ENCODE measurements at regions not wholly inside any gene's neighbourhood (a gene's known extent, or its start where the extent isn't known, plus 50 kb on each side); places are given as distances from the start of the nearest gene placed in this dataset.

DNA sequence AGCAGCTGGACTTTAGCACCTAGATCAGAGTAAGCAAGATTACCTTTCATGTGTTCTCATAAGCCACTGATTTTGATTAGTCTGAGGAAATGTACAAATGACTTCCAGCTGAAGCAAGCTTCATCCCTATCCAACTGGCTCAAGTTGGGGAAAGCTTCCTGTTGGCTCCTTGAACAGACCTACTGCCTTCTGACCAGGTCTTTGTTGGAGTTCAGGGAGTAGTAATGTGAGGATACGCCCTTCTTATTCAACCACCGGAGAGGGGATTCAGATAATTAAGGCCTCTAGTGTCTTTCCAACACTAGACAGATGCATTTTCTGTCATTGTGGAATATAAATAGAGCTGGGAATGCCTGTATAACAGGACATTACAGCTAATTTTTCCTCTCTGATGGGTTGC, 268.9 kb downstream of the TGFB2 start:
- no peaks in the 10 kb centered on the region for H3K9me3 Mint-ChIP-seq
- H3K27ac Mint-ChIP-seq: no peak overlapping the region
- H3K4me3 Mint-ChIP-seq: no peak overlapping the region
- no peaks in the 10 kb centered on the region for H3K27me3 Mint-ChIP-seq (ENCODE audit: low read depth)
- DNase-seq (ENCODE audit: low spot score): no peak
- no peaks in the 10 kb centered on the region for H3K36me3 Mint-ChIP-seq (ENCODE audit: low read depth)
- H3K4me1 Mint-ChIP-seq (ENCODE audit: low read depth): no peaks in the 10 kb centered on the region

DNA sequence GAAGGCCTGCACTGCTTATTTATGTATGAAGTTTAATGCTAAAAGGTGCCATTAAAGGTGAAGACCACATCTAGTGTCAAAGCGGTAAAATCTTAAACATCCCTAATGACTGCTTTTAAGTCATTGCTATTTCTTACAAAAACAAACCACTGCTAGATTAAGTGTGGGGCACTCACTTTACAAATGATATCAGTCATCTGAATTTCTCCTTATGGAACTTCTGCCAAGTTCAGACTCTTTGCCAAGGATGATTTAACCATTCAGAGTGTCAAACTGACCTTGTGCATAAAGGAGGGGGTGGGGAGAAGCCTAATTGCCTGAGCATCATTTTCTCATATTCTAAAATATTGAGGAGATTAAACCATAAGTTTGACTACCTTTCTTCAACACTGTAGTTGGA, 271.5 kb downstream of the TGFB2 start:
- H3K27me3 Mint-ChIP-seq (ENCODE audit: low read depth): no peaks in the 10 kb centered on the region
- H3K9me3 Mint-ChIP-seq: no peaks in the 10 kb centered on the region
- H3K4me3 Mint-ChIP-seq: no peak overlapping the region
- DNase-seq (ENCODE audit: low spot score): no peak
- no peaks in the 10 kb centered on the region for H3K4me1 Mint-ChIP-seq (ENCODE audit: low read depth)
- no peak overlapping the region for H3K27ac Mint-ChIP-seq
- no peaks in the 10 kb centered on the region for H3K36me3 Mint-ChIP-seq (ENCODE audit: low read depth)

DNA sequence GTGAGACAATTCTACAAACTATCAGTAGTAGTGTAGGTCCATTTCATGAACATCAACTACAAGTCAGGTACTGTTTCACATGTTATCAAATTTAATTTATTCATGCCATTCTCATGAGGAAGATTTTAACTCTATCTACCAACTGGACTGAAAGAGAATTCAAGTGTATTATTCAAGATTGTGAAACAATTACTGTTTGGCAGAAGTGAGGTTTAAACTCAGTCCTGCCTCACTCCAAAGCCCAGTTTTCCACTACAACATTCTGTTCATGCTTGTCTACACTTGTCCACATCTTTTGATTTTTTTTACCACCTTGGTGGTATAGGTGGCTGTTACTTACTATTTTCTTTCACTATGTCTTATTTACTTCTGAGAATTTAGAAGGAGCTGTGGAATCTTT, 272.9 kb downstream of the TGFB2 start:
- Mint-ChIP-seq H3K27ac (no peak overlapping the region), H3K36me3 (ENCODE audit: low read depth) (no peaks in the 10 kb centered on the region), H3K4me1 (ENCODE audit: low read depth) (no peaks in the 10 kb centered on the region), H3K27me3 (ENCODE audit: low read depth) (no peaks in the 10 kb centered on the region), H3K4me3 (no peak overlapping the region), H3K9me3 (no peaks in the 10 kb centered on the region)
- no peak for DNase-seq (ENCODE audit: low spot score)

DNA sequence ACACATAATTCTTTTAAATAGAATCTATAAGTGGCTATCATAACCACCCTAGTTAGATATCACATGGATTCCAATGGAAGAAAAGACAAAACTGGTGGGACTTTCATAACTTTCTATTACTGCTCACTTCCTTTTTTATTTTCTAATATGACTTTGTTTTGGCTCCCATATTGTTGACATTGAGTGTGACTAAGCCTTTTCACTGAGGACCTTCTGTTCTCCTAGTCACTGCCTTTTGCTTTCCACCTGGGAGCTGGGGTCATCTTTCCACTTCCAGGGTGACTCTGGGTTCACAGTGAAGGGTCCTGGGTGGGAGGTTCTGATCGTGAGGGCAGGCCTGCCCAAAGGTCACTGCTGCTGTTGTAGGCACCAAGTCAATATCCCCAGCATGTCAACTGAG, 275.8 kb downstream of the TGFB2 start:
- Mint-ChIP-seq H3K36me3 (ENCODE audit: low read depth) (no peaks in the 10 kb centered on the region), H3K27ac (no peak overlapping the region), H3K4me1 (ENCODE audit: low read depth) (no peaks in the 10 kb centered on the region), H3K27me3 (ENCODE audit: low read depth) (no peaks in the 10 kb centered on the region), H3K9me3 (no peaks in the 10 kb centered on the region), H3K4me3 (no peak overlapping the region)
- no peak for DNase-seq (ENCODE audit: low spot score)

DNA sequence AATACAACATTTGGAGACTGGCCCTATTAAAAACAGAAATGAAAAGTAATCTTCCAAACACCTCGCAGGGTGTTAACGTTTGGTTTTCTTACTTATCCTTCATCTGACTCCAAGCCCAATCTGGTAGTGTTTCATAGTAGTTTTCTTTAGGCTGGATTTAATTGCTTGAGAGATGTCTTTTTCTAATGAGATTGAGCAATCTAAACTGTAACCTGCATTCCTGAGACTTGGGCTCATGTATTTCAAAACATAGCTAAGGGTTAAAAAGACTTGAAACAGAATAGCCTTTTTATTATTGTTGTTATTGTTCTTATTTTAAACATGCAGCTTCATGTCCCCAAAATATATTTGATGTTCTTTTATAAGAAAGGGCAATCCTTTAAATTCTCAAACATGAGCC, 278.9 kb downstream of the TGFB2 start:
- H3K9me3 Mint-ChIP-seq: peaks cover 12% of the 10 kb centered on the region
- DNase-seq (ENCODE audit: low spot score): no peak
- H3K4me3 Mint-ChIP-seq: no peak overlapping the region
- H3K36me3 Mint-ChIP-seq (ENCODE audit: low read depth): no peaks in the 10 kb centered on the region
- H3K27me3 Mint-ChIP-seq (ENCODE audit: low read depth): no peaks in the 10 kb centered on the region
- H3K27ac Mint-ChIP-seq: no peak overlapping the region
- H3K4me1 Mint-ChIP-seq (ENCODE audit: low read depth): no peaks in the 10 kb centered on the region

DNA sequence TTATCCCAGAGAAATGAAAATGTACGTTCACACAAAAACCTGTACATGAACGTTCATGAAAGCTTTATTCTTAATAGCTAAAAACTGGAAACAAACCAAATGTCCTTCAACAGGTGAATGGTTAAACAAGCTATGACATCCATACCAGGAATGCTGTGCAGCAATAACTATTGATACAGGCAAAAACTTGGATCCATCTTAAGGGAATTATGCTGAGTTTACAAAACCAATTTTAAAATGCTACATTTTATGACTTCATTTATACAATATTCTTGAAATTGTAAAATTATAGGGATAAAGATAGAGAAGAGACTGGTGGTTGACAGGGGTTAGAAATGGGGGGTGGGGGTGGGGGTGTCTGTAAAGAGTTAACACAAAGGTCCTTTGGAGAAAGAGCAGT, 280.3 kb downstream of the TGFB2 start:
- DNase-seq (ENCODE audit: low spot score): no peak
- H3K4me3 Mint-ChIP-seq: no peak overlapping the region
- no peaks in the 10 kb centered on the region for H3K36me3 Mint-ChIP-seq (ENCODE audit: low read depth)
- H3K9me3 Mint-ChIP-seq: peaks cover 20% of the 10 kb centered on the region
- no peaks in the 10 kb centered on the region for H3K4me1 Mint-ChIP-seq (ENCODE audit: low read depth)
- H3K27me3 Mint-ChIP-seq (ENCODE audit: low read depth): no peaks in the 10 kb centered on the region
- H3K27ac Mint-ChIP-seq: no peak overlapping the region

DNA sequence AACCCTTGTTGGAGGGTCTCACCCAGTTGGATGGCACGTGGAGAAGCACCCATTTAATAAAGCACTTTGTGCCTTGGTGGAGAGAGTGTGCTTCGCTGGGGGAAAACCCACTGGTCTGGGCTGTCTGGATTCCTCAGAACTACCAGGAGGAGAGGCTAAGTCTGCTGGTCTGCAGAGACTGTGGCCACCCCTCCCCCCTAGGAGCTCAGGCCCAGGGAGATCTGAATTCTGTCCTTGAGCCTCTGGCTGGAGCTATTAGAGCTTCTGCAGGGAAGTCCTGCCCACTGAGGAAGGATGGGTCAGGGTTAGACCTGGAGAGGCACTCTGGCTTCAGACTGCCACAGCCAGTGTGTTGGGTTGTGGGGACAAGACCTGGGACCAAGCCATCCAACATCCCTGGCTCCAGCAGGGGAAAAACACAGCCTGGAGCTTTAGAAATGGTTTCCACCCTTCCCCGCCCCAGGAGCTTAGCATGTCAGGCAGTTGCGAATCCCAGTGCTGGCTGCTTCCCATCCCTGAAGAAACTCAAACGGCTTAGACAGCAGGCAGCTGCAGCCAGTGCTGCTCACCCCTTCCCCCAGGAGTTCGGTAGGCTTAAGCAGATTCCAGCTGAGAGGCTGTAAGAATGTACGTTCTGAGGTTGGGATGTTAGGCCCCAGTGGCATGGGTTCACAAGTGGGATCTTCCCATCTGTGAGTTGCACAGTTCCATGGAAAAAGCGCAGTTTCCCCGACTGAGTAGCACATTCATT, 288.3 kb downstream of the TGFB2 start:
- no peak for DNase-seq (ENCODE audit: low spot score)
- no peaks in the 10 kb centered on the region for H3K36me3 Mint-ChIP-seq (ENCODE audit: low read depth)
- no peak overlapping the region for H3K27ac Mint-ChIP-seq
- H3K4me3 Mint-ChIP-seq: no peak overlapping the region
- peaks cover 29% of the 10 kb centered on the region for H3K9me3 Mint-ChIP-seq
- H3K4me1 Mint-ChIP-seq (ENCODE audit: low read depth): no peaks in the 10 kb centered on the region
- H3K27me3 Mint-ChIP-seq (ENCODE audit: low read depth): no peaks in the 10 kb centered on the region

DNA sequence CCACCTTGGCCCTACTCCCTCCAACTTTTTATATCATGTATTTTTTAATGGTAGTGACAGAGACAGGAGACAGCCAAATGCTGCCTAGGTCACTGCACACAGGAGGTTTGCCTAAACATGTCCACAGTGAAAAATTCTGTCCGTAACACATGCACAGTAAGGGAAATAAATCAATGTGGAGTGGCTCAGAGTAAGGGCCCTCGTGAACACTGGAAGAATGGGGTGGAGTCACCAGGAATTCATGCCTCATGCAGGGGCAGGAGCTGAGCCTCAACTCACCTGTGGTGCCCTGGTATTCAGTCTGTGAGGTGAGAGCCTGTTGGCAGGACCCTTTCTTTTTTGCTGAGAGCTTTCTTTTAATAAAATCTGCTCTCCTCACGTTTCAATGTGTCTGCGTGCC, 289.1 kb downstream of the TGFB2 start:
- Mint-ChIP-seq H3K27ac (no peak overlapping the region), H3K4me3 (no peak overlapping the region), H3K36me3 (ENCODE audit: low read depth) (no peaks in the 10 kb centered on the region), H3K4me1 (ENCODE audit: low read depth) (no peaks in the 10 kb centered on the region), H3K9me3 (peaks cover 22% of the 10 kb centered on the region), H3K27me3 (ENCODE audit: low read depth) (no peaks in the 10 kb centered on the region)
- DNase-seq (ENCODE audit: low spot score): no peak

DNA sequence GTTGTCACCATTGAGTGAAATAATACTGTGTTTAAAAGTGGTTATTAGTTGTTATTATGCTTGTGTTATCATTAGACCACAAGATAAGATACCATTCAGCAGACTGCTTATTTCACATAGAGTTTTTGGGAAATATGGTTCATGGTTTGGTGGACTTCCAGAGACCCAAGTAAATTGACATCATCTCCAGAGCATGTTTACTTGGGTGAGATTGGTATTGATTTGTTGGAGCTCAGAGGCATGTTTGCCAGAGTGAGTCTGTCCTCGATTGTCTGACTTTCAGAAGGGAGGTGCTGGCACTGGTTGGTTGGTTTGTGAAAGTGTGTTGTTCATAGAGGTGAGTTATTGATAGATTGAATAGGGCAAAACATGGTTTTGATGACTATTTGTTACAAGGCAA, 291.4 kb downstream of the TGFB2 start:
- peaks cover 9% of the 10 kb centered on the region for H3K9me3 Mint-ChIP-seq
- H3K27me3 Mint-ChIP-seq (ENCODE audit: low read depth): no peaks in the 10 kb centered on the region
- H3K4me1 Mint-ChIP-seq (ENCODE audit: low read depth): no peaks in the 10 kb centered on the region
- no peak for DNase-seq (ENCODE audit: low spot score)
- no peak overlapping the region for H3K27ac Mint-ChIP-seq
- no peaks in the 10 kb centered on the region for H3K36me3 Mint-ChIP-seq (ENCODE audit: low read depth)
- no peak overlapping the region for H3K4me3 Mint-ChIP-seq

DNA sequence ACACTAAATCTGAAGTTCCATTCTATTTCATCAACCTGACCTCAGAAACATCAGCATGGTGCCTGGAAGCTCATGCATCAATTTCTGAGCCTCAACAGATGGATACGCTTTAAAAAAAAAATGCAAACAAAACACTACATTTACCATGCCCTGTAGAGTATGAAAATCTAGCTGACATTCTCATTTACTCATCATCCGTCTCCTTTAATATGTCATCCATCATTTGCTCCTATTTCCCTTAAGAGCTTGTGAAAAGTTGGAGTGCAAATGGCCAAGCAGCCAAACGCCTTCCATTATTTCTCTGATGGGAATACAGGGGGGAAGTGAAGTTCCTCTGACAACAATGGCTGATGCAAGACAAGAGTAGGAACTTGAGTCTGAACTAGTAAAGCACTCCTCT, 295.0 kb downstream of the TGFB2 start:
- Mint-ChIP-seq H3K4me3 (no peak overlapping the region), H3K4me1 (ENCODE audit: low read depth) (no peaks in the 10 kb centered on the region), H3K9me3 (no peaks in the 10 kb centered on the region), H3K27ac (no peak overlapping the region), H3K27me3 (ENCODE audit: low read depth) (no peaks in the 10 kb centered on the region), H3K36me3 (ENCODE audit: low read depth) (no peaks in the 10 kb centered on the region)
- DNase-seq (ENCODE audit: low spot score): no peak

DNA sequence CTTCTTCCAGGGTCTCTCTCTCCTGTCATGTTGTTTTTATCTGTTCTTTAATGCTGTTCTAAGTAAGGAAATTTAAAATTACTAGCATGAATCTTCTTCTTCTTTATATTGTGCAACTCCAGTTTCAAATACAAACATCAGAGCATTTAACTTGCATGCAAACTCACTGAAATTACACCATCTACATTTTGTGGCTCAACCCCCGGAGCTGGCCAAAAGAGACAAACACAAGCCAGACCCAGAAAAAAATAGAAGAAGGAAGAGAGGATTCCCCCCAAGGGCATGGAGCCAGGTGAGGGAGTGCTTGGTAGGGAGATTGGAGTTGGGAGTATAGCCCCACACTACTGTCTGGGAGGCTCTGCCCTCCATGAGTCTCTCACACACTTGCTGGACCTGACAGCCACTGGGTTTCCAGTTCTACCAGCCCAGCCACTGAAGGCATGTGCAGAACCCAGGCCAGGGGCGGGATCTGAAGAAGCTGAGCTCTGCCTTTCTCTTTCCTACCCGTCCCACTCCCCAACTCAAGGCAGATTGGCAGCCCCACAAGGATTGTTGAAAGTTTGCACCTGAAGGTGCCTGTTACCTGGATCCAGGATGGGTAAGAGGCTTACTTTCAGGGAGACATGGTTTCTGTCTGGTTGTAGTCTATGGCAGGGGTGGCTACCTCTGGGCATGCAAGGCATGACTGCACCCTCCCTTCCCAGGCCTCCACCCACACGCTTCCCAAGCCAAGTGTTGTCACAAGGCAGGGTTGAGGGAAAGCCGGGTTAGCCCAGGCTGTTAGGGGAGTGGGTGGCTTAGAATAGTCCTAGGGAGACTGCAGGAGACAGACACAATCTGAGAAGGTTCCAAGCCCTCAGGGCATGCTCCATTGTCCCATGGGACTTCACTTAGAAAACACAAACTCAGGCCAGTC, 297.2 kb downstream of the TGFB2 start:
- no peaks in the 10 kb centered on the region for H3K4me1 Mint-ChIP-seq (ENCODE audit: low read depth)
- H3K4me3 Mint-ChIP-seq: no peak overlapping the region
- H3K9me3 Mint-ChIP-seq: no peaks in the 10 kb centered on the region
- DNase-seq (ENCODE audit: low spot score): no peak
- no peak overlapping the region for H3K27ac Mint-ChIP-seq
- no peaks in the 10 kb centered on the region for H3K27me3 Mint-ChIP-seq (ENCODE audit: low read depth)
- H3K36me3 Mint-ChIP-seq (ENCODE audit: low read depth): no peaks in the 10 kb centered on the region

DNA sequence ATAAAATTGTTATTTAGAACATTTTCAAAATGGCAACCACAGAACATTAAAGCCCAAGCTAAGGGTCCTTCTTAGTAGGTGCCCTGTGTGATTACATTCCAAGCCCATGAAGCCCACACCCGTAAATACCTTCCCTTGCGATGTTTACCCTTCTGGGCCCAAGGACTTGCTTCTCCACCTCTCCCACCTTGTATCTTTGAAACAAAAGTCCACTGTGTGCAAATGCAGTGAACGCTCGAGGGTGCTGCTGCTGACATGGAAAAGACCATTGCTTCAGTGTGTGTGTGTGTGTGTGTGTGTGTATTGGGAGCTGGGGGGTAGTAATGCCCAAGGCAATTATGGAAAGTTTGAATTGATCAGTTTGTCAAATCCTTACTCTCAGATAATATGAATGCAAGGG, 298.1 kb downstream of the TGFB2 start:
- DNase-seq (ENCODE audit: low spot score): no peak
- Mint-ChIP-seq H3K27ac (no peak overlapping the region), H3K4me3 (no peak overlapping the region), H3K9me3 (no peaks in the 10 kb centered on the region), H3K4me1 (ENCODE audit: low read depth) (no peaks in the 10 kb centered on the region), H3K27me3 (ENCODE audit: low read depth) (no peaks in the 10 kb centered on the region), H3K36me3 (ENCODE audit: low read depth) (no peaks in the 10 kb centered on the region)

DNA sequence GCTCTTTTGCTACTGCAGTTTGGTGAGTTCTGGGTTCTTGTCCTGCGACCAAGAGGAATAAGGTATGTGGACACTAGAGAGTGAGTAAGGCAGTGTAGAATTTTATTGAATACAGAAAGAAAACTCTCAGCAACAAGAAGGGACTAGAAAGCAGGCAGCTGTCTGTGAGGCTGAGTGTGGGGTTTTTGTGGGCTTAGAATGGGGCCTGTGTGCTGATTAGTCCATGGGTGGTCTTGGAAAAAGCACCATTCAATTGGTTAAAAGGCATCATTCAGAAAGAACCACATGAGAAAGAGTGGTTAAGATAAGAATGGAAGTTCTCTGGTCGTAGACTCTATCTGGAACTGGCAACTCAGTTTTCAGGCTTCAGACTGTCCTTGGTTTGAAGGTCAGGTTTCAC, 298.8 kb downstream of the TGFB2 start:
- no peaks in the 10 kb centered on the region for H3K4me1 Mint-ChIP-seq (ENCODE audit: low read depth)
- H3K9me3 Mint-ChIP-seq: no peaks in the 10 kb centered on the region
- H3K27ac Mint-ChIP-seq: no peak overlapping the region
- H3K27me3 Mint-ChIP-seq (ENCODE audit: low read depth): no peaks in the 10 kb centered on the region
- no peaks in the 10 kb centered on the region for H3K36me3 Mint-ChIP-seq (ENCODE audit: low read depth)
- no peak for DNase-seq (ENCODE audit: low spot score)
- H3K4me3 Mint-ChIP-seq: no peak overlapping the region

DNA sequence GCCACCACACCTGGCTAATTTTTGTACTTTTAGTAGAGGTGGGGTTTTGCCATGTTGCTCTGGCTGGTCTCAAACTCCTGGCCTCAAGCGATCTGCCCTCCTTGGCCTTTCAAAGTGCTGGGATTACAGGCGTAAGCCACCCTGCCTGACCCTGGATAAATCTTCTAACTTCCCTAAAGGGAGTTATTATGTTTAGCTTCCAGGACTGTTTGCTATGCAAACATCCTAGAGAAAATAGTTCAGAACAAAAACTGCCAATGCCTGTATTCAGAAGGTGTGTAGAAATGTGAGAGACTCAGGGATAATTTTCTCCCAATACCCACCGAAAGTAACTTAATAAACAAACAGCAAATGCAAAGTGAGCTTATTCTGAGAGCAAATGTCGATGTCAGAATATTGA, 301.2 kb downstream of the TGFB2 start:
- H3K4me3 Mint-ChIP-seq: no peak overlapping the region
- no peaks in the 10 kb centered on the region for H3K36me3 Mint-ChIP-seq (ENCODE audit: low read depth)
- H3K9me3 Mint-ChIP-seq: no peaks in the 10 kb centered on the region
- H3K27ac Mint-ChIP-seq: no peak overlapping the region
- no peaks in the 10 kb centered on the region for H3K4me1 Mint-ChIP-seq (ENCODE audit: low read depth)
- DNase-seq (ENCODE audit: low spot score): no peak
- no peaks in the 10 kb centered on the region for H3K27me3 Mint-ChIP-seq (ENCODE audit: low read depth)

All from T-helper 2 cell treated with Interferon-gamma antibody and Interleukin-4, amounts not matched to agents 5 μg/mL and 100 μg/mL, for 36 hours (primary cell).